HFF-Myc (cell line): ENCODE measurements at regions not wholly inside any gene's neighbourhood (a gene's known extent, or its start where the extent isn't known, plus 50 kb on each side); places are given as distances from the start of the nearest gene placed in this dataset.
"Not testable (repeated sequence)": the region's sequence is repeated elsewhere in the genome, so short reads cannot be mapped to it uniquely, and the experiment has no call there.

ENCODE experiments used
- DNase-seq: peaks from one replicate; pipeline ENCODE4 v3.0.0-alpha.2; 2011; ENCODE audit warnings: low read depth; ENCODE audit errors: extremely low read depth
- H3K4me3 ChIP-seq: replicated peaks from 2 replicates; pipeline ENCODE4 v1.5.1; 2011; ENCODE audit warnings: low read depth, mild to moderate bottlenecking, control low read depth, low read length
- CTCF ChIP-seq: IDR thresholded peaks from 2 replicates; pipeline ENCODE4 v1.5.1; 2012; ENCODE audit warnings: mild to moderate bottlenecking, low read depth, low read length, control low read depth; ENCODE audit errors: missing control alignments

DNA sequence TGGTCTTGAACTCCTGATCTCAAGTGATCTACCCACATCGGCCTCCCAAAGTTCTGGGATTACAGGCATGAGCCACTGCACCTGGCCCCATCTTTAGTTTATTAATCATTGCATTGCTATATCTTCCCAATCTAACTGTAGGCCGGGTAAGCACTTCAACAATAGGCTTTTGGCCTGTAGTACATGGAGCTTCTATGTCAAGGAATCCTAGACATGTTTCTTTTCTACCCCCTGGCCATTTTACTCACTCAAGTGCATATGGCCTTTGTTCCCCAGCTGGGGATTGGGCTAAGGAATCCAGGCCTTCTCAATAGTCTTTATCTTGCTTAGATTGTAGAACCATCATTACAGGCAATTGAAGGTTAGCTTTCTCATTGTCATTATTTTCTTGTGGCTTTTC, 122.3 kb upstream of the MBNL1 start:
- TF ChIP-seq CTCF: no peak
- DNase-seq: no peak
- no peak overlapping the region for H3K4me3 ChIP-seq

DNA sequence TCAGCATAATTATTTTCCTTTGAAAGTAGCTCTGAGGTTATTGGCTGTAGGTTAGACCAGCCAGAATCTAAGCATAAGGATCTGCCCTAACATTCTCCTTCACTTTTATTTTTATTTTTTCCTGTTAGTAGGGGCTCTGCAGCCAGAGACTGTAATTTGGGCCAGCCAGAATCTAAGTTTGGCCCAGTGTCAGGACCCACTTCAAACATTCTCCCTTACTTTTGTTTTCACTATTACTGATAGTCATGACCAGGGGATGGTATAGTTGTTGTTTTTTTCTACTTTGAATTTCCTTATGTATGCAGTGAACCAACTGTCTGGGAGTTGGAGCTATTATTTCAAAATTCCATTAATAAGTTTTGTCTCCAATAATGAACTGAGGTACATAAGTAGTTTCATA, 121.0 kb upstream of the MBNL1 start:
- no peak overlapping the region for H3K4me3 ChIP-seq
- no peak for DNase-seq
- TF ChIP-seq CTCF: no peak

GRCh38 chr3:152148579-152148978, 120.2 kb upstream of the MBNL1 start:
- no peak for DNase-seq

GRCh38 chr3:152149832-152150231, 118.9 kb upstream of the MBNL1 start:
- TF ChIP-seq CTCF: no peak
- no peak for DNase-seq
- H3K4me3 ChIP-seq: no peak overlapping the region

More at GRCh38 chr3:152148579-152148978, 120.2 kb upstream of the MBNL1 start:
- H3K4me3 ChIP-seq: no peak overlapping the region
- TF ChIP-seq CTCF: no peak

- no peak for TF ChIP-seq CTCF
- DNase-seq: no peak
- no peak overlapping the region for H3K4me3 ChIP-seq
These were observed 117.4 kb upstream of the MBNL1 start for GRCh38 chr3:152151216-152151876.

- not testable (repeated sequence) for DNase-seq, H3K4me3 ChIP-seq
These were observed 116.6 kb upstream of the MBNL1 start for GRCh38 chr3:152151877-152152765.

GRCh38 chr3:152153115-152153514, 115.6 kb upstream of the MBNL1 start:
- not testable (repeated sequence) for DNase-seq, H3K4me3 ChIP-seq
